ENCODE measurements at regions not wholly inside any gene's neighbourhood (a gene's known extent, or its start where the extent isn't known, plus 50 kb on each side); places are given as distances from the start of the nearest gene placed in this dataset.

DNA sequence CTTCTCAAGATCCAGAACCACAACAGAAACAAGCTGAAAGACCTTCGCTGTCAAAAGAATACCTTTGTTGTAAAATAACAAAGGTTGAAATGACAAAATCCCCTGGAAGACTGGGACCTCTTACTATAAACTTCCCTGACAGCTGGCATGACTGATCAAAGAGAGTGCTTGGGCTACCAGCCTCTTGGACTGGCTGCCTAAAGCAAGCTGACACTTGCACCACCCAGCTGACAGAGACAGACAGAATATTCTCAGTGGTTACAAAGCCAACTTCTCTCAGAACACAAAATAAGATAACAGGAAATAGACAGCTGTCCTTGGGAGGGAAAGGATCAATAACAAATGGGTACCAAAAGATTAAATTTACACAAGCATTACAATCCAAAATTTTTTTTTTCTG is 241.7 kb upstream of the SPOCK3 start:
- no peak for TF ChIP-seq CTCF (IDR thresholded peaks at IDR 0.05)
- TF ChIP-seq POLR2A (IDR thresholded peaks at IDR 0.05) = no peak

Measured in heart left ventricle (tissue), 13 donors.